ENCODE measurements at regions not wholly inside any gene's neighbourhood (a gene's known extent, or its start where the extent isn't known, plus 50 kb on each side); places are given as distances from the start of the nearest gene placed in this dataset.

GRCh38 chr14:86790408-86791364 lies 1202.3 kb downstream of the GALC start (continued):
- TF ChIP-seq SRSF9 (IDR thresholded peaks at IDR 0.05; ENCODE audit: borderline replicate concordance, insufficient read depth, low read depth, low read length, poor library complexity, severe bottlenecking) = no peak
- TF ChIP-seq MTA1 (CRISPR knock-in tag; IDR thresholded peaks at IDR 0.05; ENCODE audit: borderline replicate concordance) = no peak
- no peak for TF ChIP-seq PRDM4 (CRISPR knock-in tag; IDR thresholded peaks at IDR 0.05; ENCODE audit: borderline replicate concordance)
- no peak for TF ChIP-seq NR3C1 (CRISPR knock-in tag; IDR thresholded peaks at IDR 0.05)
- 0 out of 2 replicates have a peak, but pooled peaks have one; percentile 12 for TF ChIP-seq HMG20A (CRISPR knock-in tag; IDR thresholded peaks at IDR 0.05; ENCODE audit: borderline replicate concordance)
- TF ChIP-seq CENPX (CRISPR knock-in tag; IDR thresholded peaks at IDR 0.05) = no peak
- peak; percentile 62 for TF ChIP-seq STAG1 (CRISPR knock-in tag; IDR thresholded peaks at IDR 0.05)
- no peak for TF ChIP-seq ZBTB38 (CRISPR knock-in tag; IDR thresholded peaks at IDR 0.05)
- peak; percentile 44 for TF ChIP-seq GATAD2A (CRISPR knock-in tag; IDR thresholded peaks at IDR 0.05)
- TF ChIP-seq RARA (CRISPR knock-in tag; IDR thresholded peaks at IDR 0.05) = peak; percentile 57
- TF ChIP-seq ZNF670 (CRISPR knock-in tag; IDR thresholded peaks at IDR 0.05; ENCODE audit: borderline replicate concordance) = no peak
- TF ChIP-seq PCBP1 (IDR thresholded peaks at IDR 0.05; ENCODE audit: borderline replicate concordance, low read depth, low read length) = no peak
- 0 out of 2 replicates have a peak, but pooled peaks have one; percentile 6 for TF ChIP-seq PATZ1 (CRISPR knock-in tag; IDR thresholded peaks at IDR 0.05)
- 0 out of 2 replicates have a peak, but pooled peaks have one; percentile 11 for TF ChIP-seq TBX2 (CRISPR knock-in tag; IDR thresholded peaks at IDR 0.05; ENCODE audit: borderline replicate concordance)
- TF ChIP-seq ZNF292 (CRISPR knock-in tag; IDR thresholded peaks at IDR 0.05; ENCODE audit: borderline replicate concordance, low read depth) = no peak
- TF ChIP-seq HNF4A (CRISPR knock-in tag; IDR thresholded peaks at IDR 0.05) = peak; percentile 65
- TF ChIP-seq ZNF280B (CRISPR knock-in tag; IDR thresholded peaks at IDR 0.05; ENCODE audit: borderline replicate concordance) = no peak
- 0 out of 2 replicates have a peak, but pooled peaks have one; percentile 25 for TF ChIP-seq ELF3 (CRISPR knock-in tag; IDR thresholded peaks at IDR 0.05)
- TF ChIP-seq ZNF256 (CRISPR knock-in tag; conservative IDR thresholded peaks at IDR 0.05) = no peak
- TF ChIP-seq DR1 (CRISPR knock-in tag; IDR thresholded peaks at IDR 0.05) = no peak
- peak; percentile 26; the same call in 1 of the 2 replicates for TF ChIP-seq ZNF644 (CRISPR knock-in tag; IDR thresholded peaks at IDR 0.05; ENCODE audit: low read depth)
- TF ChIP-seq NR2F1 (CRISPR knock-in tag; IDR thresholded peaks at IDR 0.05) = peak; percentile 19 to 66; a peak in 3 of 4 replicates
- no peak for TF ChIP-seq SNAI1 (CRISPR knock-in tag; IDR thresholded peaks at IDR 0.05; ENCODE audit: borderline replicate concordance)
